Neural cell (in vitro differentiated cells): ENCODE measurements at regions not wholly inside any gene's neighbourhood (a gene's known extent, or its start where the extent isn't known, plus 50 kb on each side); places are given as distances from the start of the nearest gene placed in this dataset.
"Not testable (repeated sequence)": the region's sequence is repeated elsewhere in the genome, so short reads cannot be mapped to it uniquely, and the experiment has no call there.

Experiments used
- H2AFZ ChIP-seq: fragments of 200-600, 300-800 bp; sonication (generic), shearing (Covaris generic); 2 replicates; pipeline ENCODE4 v1.6.0; 2014; ENCODE audit warnings: low read depth, mild to moderate bottlenecking, antibody characterized with exemption, low read length, moderate library complexity
- H3F3A ChIP-seq: fragments of 200-600 bp; shearing (Covaris generic); 2 replicates; pipeline ENCODE4 v1.6.1; 2016; ENCODE audit warnings: mild to moderate bottlenecking, moderate library complexity, mixed read lengths, antibody characterized with exemption, low read length; ENCODE audit not compliant: insufficient read depth, poor library complexity, severe bottlenecking
- H3K27ac ChIP-seq: fragments of 200-600, 300-800 bp; sonication (generic), shearing (Covaris generic); 2 replicates; pipeline ENCODE4 v1.5.1; 2014; ENCODE audit warnings: mild to moderate bottlenecking, low read length, moderate library complexity
- H3K27me3 ChIP-seq: fragments of 300-800, 200-600 bp; sonication (generic), shearing (Covaris generic); 2 replicates; pipeline ENCODE4 v1.6.0; 2014; ENCODE audit warnings: mild to moderate bottlenecking, low read depth, low read length, moderate library complexity; ENCODE audit not compliant: insufficient read depth
- H3K36me3 ChIP-seq: fragments of 300-800, 200-600 bp; sonication (generic), shearing (Covaris generic); 2 replicates; pipeline ENCODE4 v1.5.1; 2014; ENCODE audit warnings: mild to moderate bottlenecking, antibody characterized with exemption, low read length, moderate library complexity; ENCODE audit not compliant: insufficient read depth
- H3K4me2 ChIP-seq: fragments of 300-800, 200-600 bp; sonication (generic), shearing (Covaris generic); 2 replicates; pipeline ENCODE4 v1.6.0; 2014; ENCODE audit warnings: mild to moderate bottlenecking, low read length
- H3K4me3 ChIP-seq: fragments of 300-800, 200-600 bp; sonication (generic), shearing (Covaris generic); 2 replicates; pipeline ENCODE4 v1.5.1; 2014; ENCODE audit warnings: mild to moderate bottlenecking, low read length, moderate library complexity
- H3K79me2 ChIP-seq: fragments of 200-600 bp; shearing (Covaris generic); replicated peaks from 2 replicates; pipeline ENCODE4 v1.6.0; 2014; ENCODE audit warnings: mild to moderate bottlenecking, low read length, moderate library complexity; ENCODE audit not compliant: insufficient read depth
- H3K9ac ChIP-seq: fragments of 300-800, 200-600 bp; sonication (generic), shearing (Covaris generic); 2 replicates; pipeline ENCODE4 v1.6.1; 2016; ENCODE audit warnings: mild to moderate bottlenecking, low read length, mixed read lengths
- H3K9me2 ChIP-seq: fragments of 200-600 bp; shearing (Covaris generic); 2 replicates; pipeline ENCODE4 v1.6.1; 2016; ENCODE audit warnings: mild to moderate bottlenecking, low read length, mixed read lengths; ENCODE audit not compliant: insufficient read depth
- H3K9me3 ChIP-seq: fragments of 200-600, 300-800 bp; sonication (generic), shearing (Covaris generic); 2 replicates; pipeline ENCODE4 v1.6.1; 2016; ENCODE audit warnings: mild to moderate bottlenecking, mixed run types, low read length, moderate library complexity, mixed read lengths
- H4K20me1 ChIP-seq: fragments of 200-600 bp; shearing (Covaris generic); 2 replicates; pipeline ENCODE4 v1.6.1; 2016; ENCODE audit warnings: mild to moderate bottlenecking, mixed run types; ENCODE audit not compliant: insufficient read depth
- EP300 ChIP-seq: fragments of 450-650 bp; conservative IDR thresholded peaks from 2 replicates; pipeline ENCODE4 v1.6.1; 2014; ENCODE audit warnings: antibody characterized with exemption, mild to moderate bottlenecking, moderate library complexity; ENCODE audit not compliant: poor library complexity, severe bottlenecking
- EZH2 ChIP-seq: fragments of 200-600, 300-800 bp; shearing (Covaris generic), sonication (generic); IDR thresholded peaks from 2 replicates; pipeline ENCODE4 v1.6.1; 2014; ENCODE audit warnings: antibody characterized with exemption, low read length, borderline replicate concordance, mild to moderate bottlenecking; ENCODE audit not compliant: insufficient read depth, poor library complexity, severe bottlenecking
- MXI1 ChIP-seq: fragments of 450-650 bp; conservative IDR thresholded peaks from 2 replicates; pipeline ENCODE4 v1.6.1; 2014; ENCODE audit warnings: antibody characterized with exemption, mild to moderate bottlenecking; ENCODE audit not compliant: poor library complexity, severe bottlenecking
- POLR2AphosphoS5 ChIP-seq: IDR thresholded peaks from 2 replicates; pipeline ENCODE4 v1.6.1; 2012
- RAD21 ChIP-seq: fragments of 450-650 bp; conservative IDR thresholded peaks from 2 replicates; pipeline ENCODE4 v1.6.1; 2014; ENCODE audit warnings: antibody characterized with exemption, mild to moderate bottlenecking, moderate library complexity
- SMC3 ChIP-seq: fragments of 450-650 bp; conservative IDR thresholded peaks from 2 replicates; pipeline ENCODE4 v1.6.1; 2014; ENCODE audit warnings: antibody characterized with exemption, mild to moderate bottlenecking, moderate library complexity; ENCODE audit not compliant: poor library complexity
- TAF1 ChIP-seq: IDR thresholded peaks from 2 replicates; pipeline ENCODE4 v1.6.1; 2012; ENCODE audit warnings: low read depth
- TF ChIP-seq, protein P1 (sequence below): IDR thresholded peaks from 2 replicates; pipeline ENCODE4 v1.6.1; 2012; ENCODE audit warnings: borderline replicate concordance
- TF ChIP-seq, protein P2 (sequence below): fragments of 450-650 bp; IDR thresholded peaks from 2 replicates; pipeline ENCODE4 v1.5.1; 2014; ENCODE audit warnings: antibody characterized with exemption, mild to moderate bottlenecking, moderate library complexity; ENCODE audit not compliant: poor library complexity, severe bottlenecking

DNA sequence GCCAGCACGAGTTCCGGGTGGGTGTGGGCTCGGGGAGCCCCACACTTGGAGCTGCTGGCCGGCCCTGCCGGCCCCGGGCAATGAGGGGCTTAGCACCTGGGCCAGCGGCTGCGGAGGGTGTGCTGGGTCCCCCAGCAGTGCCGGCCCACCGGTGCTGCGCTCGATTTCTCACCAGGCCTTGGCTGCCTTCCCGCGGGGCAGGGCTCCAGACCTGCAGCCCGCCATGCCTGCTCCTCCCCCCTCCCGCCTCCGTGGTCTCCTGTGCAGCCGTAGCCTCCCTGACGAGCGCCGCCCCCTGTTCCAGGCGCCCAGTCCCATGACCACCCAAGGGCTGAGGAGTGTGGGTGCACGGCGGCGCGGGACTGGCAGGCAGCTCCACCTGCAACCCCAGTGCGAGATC, 1103.1 kb downstream of the OTOL1 start:
- not testable (repeated sequence) for H3K79me2 ChIP-seq, H3K27ac ChIP-seq, H3K9ac ChIP-seq, H3K9me2 ChIP-seq, H3K27me3 ChIP-seq, H3K9me3 ChIP-seq, H3K4me2 ChIP-seq, H4K20me1 ChIP-seq, H2AFZ ChIP-seq, H3F3A ChIP-seq, H3K36me3 ChIP-seq, H3K4me3 ChIP-seq

DNA sequence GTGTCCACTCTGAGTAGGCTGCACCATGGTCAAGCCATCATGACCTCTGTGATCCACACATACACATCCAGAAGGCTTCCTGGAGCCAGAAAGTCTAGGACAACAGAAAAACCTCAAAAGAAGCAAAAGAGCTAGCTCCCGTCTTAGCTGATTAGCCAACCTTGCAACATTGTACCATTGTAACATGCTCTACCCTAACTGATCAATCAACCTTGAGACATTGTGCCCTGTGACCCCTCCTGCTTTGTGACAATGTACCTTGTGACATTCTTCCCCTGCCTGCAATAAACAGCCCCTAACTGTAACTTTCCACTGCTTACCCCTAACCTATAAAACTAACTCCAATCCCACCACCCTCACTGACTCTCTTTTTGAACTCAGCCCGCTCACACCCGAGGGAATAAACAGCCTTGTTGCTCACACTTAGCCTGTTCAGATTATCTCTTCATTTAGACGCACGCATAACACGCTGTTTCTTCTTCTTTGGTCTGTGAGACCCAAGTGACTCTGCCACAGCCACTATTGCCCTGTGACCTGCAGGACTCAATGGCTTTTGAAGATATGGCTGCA, 1104.6 kb downstream of the OTOL1 start:
- no peaks in the 10 kb centered on the region for H3F3A ChIP-seq
- no peaks in the 10 kb centered on the region for H3K79me2 ChIP-seq
- no peaks in the 10 kb centered on the region for H3K9me2 ChIP-seq
- no peak overlapping the region for H3K4me2 ChIP-seq
- H4K20me1 ChIP-seq = no peaks in the 10 kb centered on the region
- no peaks in the 10 kb centered on the region for H3K36me3 ChIP-seq
- no peak overlapping the region for H3K4me3 ChIP-seq
- H3K9me3 ChIP-seq = no peaks in the 10 kb centered on the region
- no peaks in the 10 kb centered on the region for H3K27me3 ChIP-seq
- TF ChIP-seq EZH2 (no peak), TAF1 (no peak), EP300 (no peak), SMC3 (no peak), POLR2AphosphoS5 (no peak), RAD21 (no peak), MXI1 (no peak)
- TF ChIP-seq, protein P1, sequence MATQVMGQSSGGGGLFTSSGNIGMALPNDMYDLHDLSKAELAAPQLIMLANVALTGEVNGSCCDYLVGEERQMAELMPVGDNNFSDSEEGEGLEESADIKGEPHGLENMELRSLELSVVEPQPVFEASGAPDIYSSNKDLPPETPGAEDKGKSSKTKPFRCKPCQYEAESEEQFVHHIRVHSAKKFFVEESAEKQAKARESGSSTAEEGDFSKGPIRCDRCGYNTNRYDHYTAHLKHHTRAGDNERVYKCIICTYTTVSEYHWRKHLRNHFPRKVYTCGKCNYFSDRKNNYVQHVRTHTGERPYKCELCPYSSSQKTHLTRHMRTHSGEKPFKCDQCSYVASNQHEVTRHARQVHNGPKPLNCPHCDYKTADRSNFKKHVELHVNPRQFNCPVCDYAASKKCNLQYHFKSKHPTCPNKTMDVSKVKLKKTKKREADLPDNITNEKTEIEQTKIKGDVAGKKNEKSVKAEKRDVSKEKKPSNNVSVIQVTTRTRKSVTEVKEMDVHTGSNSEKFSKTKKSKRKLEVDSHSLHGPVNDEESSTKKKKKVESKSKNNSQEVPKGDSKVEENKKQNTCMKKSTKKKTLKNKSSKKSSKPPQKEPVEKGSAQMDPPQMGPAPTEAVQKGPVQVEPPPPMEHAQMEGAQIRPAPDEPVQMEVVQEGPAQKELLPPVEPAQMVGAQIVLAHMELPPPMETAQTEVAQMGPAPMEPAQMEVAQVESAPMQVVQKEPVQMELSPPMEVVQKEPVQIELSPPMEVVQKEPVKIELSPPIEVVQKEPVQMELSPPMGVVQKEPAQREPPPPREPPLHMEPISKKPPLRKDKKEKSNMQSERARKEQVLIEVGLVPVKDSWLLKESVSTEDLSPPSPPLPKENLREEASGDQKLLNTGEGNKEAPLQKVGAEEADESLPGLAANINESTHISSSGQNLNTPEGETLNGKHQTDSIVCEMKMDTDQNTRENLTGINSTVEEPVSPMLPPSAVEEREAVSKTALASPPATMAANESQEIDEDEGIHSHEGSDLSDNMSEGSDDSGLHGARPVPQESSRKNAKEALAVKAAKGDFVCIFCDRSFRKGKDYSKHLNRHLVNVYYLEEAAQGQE = no peak
- TF ChIP-seq, protein P2, sequence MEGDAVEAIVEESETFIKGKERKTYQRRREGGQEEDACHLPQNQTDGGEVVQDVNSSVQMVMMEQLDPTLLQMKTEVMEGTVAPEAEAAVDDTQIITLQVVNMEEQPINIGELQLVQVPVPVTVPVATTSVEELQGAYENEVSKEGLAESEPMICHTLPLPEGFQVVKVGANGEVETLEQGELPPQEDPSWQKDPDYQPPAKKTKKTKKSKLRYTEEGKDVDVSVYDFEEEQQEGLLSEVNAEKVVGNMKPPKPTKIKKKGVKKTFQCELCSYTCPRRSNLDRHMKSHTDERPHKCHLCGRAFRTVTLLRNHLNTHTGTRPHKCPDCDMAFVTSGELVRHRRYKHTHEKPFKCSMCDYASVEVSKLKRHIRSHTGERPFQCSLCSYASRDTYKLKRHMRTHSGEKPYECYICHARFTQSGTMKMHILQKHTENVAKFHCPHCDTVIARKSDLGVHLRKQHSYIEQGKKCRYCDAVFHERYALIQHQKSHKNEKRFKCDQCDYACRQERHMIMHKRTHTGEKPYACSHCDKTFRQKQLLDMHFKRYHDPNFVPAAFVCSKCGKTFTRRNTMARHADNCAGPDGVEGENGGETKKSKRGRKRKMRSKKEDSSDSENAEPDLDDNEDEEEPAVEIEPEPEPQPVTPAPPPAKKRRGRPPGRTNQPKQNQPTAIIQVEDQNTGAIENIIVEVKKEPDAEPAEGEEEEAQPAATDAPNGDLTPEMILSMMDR = no peak
- no peak overlapping the region for H2AFZ ChIP-seq
- H3K9ac ChIP-seq = no peak overlapping the region
- H3K27ac ChIP-seq = no peak overlapping the region

DNA sequence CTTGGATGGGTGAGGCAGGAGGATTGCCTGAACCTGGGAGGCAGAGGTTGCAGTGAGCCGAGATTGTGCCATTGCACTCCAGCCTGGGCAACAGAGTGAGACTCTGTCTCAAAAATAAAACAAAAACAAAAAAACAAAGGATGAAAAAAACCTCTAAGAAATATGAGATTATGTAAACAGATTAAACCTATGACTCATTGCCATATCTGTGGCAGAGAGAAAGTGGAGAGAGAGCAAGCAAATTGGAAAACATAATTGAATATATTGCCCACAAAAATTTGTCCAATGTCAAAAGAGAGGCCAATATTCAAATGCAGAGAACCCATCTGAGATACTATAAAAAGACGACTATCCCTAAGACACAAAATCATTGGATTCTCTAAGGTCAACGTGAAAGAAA, 1106.0 kb downstream of the OTOL1 start:
- H3K36me3 ChIP-seq = no peaks in the 10 kb centered on the region
- H3K27me3 ChIP-seq = no peaks in the 10 kb centered on the region
- H3K9me3 ChIP-seq = no peaks in the 10 kb centered on the region
- TF ChIP-seq, protein P1 = no peak
- TF ChIP-seq EZH2 (no peak), POLR2AphosphoS5 (no peak), EP300 (no peak), RAD21 (no peak), TAF1 (no peak), SMC3 (no peak), MXI1 (no peak)
- TF ChIP-seq, protein P2 = no peak
- H3K27ac ChIP-seq = no peak overlapping the region
- H3K9me2 ChIP-seq = no peaks in the 10 kb centered on the region
- no peaks in the 10 kb centered on the region for H4K20me1 ChIP-seq
- H3K4me3 ChIP-seq = no peak overlapping the region
- no peak overlapping the region for H3K9ac ChIP-seq
- no peak overlapping the region for H2AFZ ChIP-seq
- no peaks in the 10 kb centered on the region for H3K79me2 ChIP-seq
- no peaks in the 10 kb centered on the region for H3F3A ChIP-seq
- H3K4me2 ChIP-seq = no peak overlapping the region
